Endothelial cell of umbilical vein (primary cell): ENCODE measurements at regions not wholly inside any gene's neighbourhood (a gene's known extent, or its start where the extent isn't known, plus 50 kb on each side); places are given as distances from the start of the nearest gene placed in this dataset.

ENCODE experiments used
- BruUV-seq: library from RNA; stranded (reverse); fragments of 400-500 nt; replicated peaks from 2 replicates; lab custom pipeline; 2021; lab: Mats Ljungman, UMichigan
- CTCF ChIA-PET: fragments of 300-600, 350-600 bp; sonication (Branson Sonifier 250); formaldehyde crosslinking; loops from one replicate; lab custom pipeline; 2021; ENCODE audit warnings: antibody characterized with exemption, inconsistent platforms; lab: Charles Lee
- POLR2A ChIA-PET: fragments of 300-600, 350-600 bp; sonication (Branson Sonifier 250); formaldehyde crosslinking; loops from one replicate; lab custom pipeline; 2021; ENCODE audit warnings: antibody characterized with exemption, inconsistent platforms; lab: Charles Lee
- DNase-seq: peaks from one replicate; pipeline ENCODE4 v3.0.0-alpha.2; 2011; ENCODE audit warnings: low read depth, low spot score
- FAIRE-seq: peaks from 2 replicates; lab custom pipeline; 2011; peaks lifted over from hg19 to GRCh38; lab: Jason Lieb, UNC
- H2AFZ ChIP-seq: 2 replicates; pipeline ENCODE4 v1.6.0; 2012; ENCODE audit warnings: low read depth, low read length, control low read depth, inconsistent platforms
- H3K27ac ChIP-seq: 2 replicates; pipeline ENCODE4 v1.5.1; 2011; ENCODE audit warnings: low read depth, mild to moderate bottlenecking, control low read depth, low read length, moderate library complexity; ENCODE audit not compliant: insufficient read depth
- H3K27me3 ChIP-seq, 2 experiments: 2 replicates each; pipeline versions ENCODE4 v1.6.0 to v1.6.1; 2011; ENCODE audit warnings: low read length in 2 of 2, mixed read lengths in 1 of 2; ENCODE audit not compliant: control insufficient read depth in 2 of 2, insufficient read depth in 2 of 2
- H3K36me3 ChIP-seq, 2 experiments: 2 replicates in 1 of 2; 3 replicates in 1 of 2; pipeline ENCODE4 v1.5.1; 2011; ENCODE audit warnings: low read length in 2 of 2, mild to moderate bottlenecking in 1 of 2, moderate library complexity in 1 of 2; ENCODE audit not compliant: control insufficient read depth in 2 of 2, insufficient read depth in 2 of 2; ENCODE audit errors: extremely low read depth in 1 of 2
- H3K4me1 ChIP-seq: 3 replicates; pipeline ENCODE4 v1.5.1; 2011; ENCODE audit warnings: mild to moderate bottlenecking, low read length; ENCODE audit not compliant: control insufficient read depth, insufficient read depth; ENCODE audit errors: extremely low read depth
- H3K4me2 ChIP-seq: 2 replicates; pipeline ENCODE4 v1.6.1; 2011; ENCODE audit warnings: low read length, control low read depth, mixed read lengths; ENCODE audit not compliant: insufficient read depth
- H3K4me3 ChIP-seq, 3 experiments: fragments of 200-600 bp in 1 of 3; sonication (generic), shearing (Covaris generic) in 1 of 3; replicated peaks in 1 of 3; 2 replicates each; pipeline ENCODE4 v1.5.1; 2011 to 2016; ENCODE audit warnings: control low read depth in 3 of 3, low read length in 3 of 3, mild to moderate bottlenecking in 2 of 3, inconsistent platforms in 1 of 3, low read depth in 1 of 3, moderate library complexity in 1 of 3; ENCODE audit not compliant: insufficient read depth in 1 of 3
- H3K79me2 ChIP-seq: 2 replicates; pipeline ENCODE4 v1.6.0; 2012; ENCODE audit warnings: low read length, inconsistent platforms; ENCODE audit not compliant: control insufficient read depth, insufficient read depth
- H3K9ac ChIP-seq: replicated peaks from 2 replicates; pipeline ENCODE3; 2011; ENCODE audit warnings: low read length, control low read depth; ENCODE audit not compliant: insufficient read depth; ENCODE audit errors: extremely low read depth
- H3K9me1 ChIP-seq: replicated peaks from 3 replicates; pipeline ENCODE4 v1.6.0; 2011; ENCODE audit warnings: mild to moderate bottlenecking, low read length; ENCODE audit not compliant: control insufficient read depth, insufficient read depth; ENCODE audit errors: extremely low read depth
- H3K9me3 ChIP-seq: replicated peaks from 2 replicates; pipeline ENCODE4 v1.5.1; 2012; ENCODE audit warnings: low read length, inconsistent platforms; ENCODE audit not compliant: control insufficient read depth, insufficient read depth
- H4K20me1 ChIP-seq: replicated peaks from 2 replicates; pipeline ENCODE3; 2011; ENCODE audit warnings: mild to moderate bottlenecking, low read length; ENCODE audit not compliant: control insufficient read depth, insufficient read depth; ENCODE audit errors: extremely low read depth
- CTCF ChIP-seq, 2 donors: IDR thresholded peaks; 1 replicate in 1 of 2; 2 replicates in 1 of 2; pipeline ENCODE4 v1.5.1; 2011; ENCODE audit warnings: low read length in 2 of 2, mild to moderate bottlenecking in 2 of 2, moderate library complexity in 2 of 2, control low read depth in 1 of 2, inconsistent platforms in 1 of 2, low read depth in 1 of 2; ENCODE audit not compliant: insufficient read depth in 1 of 2; ENCODE audit errors: extremely low read depth in 1 of 2
- EZH2 ChIP-seq: IDR thresholded peaks from 2 replicates; pipeline ENCODE4 v1.6.1; 2012; ENCODE audit warnings: borderline replicate concordance, low read depth, mild to moderate bottlenecking, moderate library complexity, low read length, inconsistent platforms; ENCODE audit not compliant: severe bottlenecking
- FOS ChIP-seq: IDR thresholded peaks from 2 replicates; pipeline ENCODE4 v1.6.1; 2011; ENCODE audit warnings: mild to moderate bottlenecking, low read length, moderate library complexity, borderline replicate concordance; ENCODE audit not compliant: insufficient read depth
- GATA2 ChIP-seq: IDR thresholded peaks from 2 replicates; pipeline ENCODE4 v1.7.0; 2011; ENCODE audit warnings: low read depth, mild to moderate bottlenecking, moderate library complexity, mixed read lengths, low read length; ENCODE audit not compliant: insufficient read length, insufficient read depth
- JUN ChIP-seq: IDR thresholded peaks from 2 replicates; pipeline ENCODE4 v1.6.1; 2011; ENCODE audit warnings: borderline replicate concordance, low read depth; ENCODE audit not compliant: insufficient read length, insufficient read depth
- MYC ChIP-seq: IDR thresholded peaks from one replicate; pipeline ENCODE4 v1.6.1; 2011; ENCODE audit warnings: mild to moderate bottlenecking, low read depth, low read length
- POLR2A ChIP-seq: IDR thresholded peaks from 2 replicates; pipeline ENCODE4 v1.6.1; 2012; ENCODE audit warnings: low read depth, mild to moderate bottlenecking, control low read depth, low read length
- POLR2AphosphoS5 ChIP-seq: IDR thresholded peaks from 2 replicates; pipeline ENCODE4 v1.6.1; 2012; ENCODE audit warnings: low read depth, mild to moderate bottlenecking, control low read depth, low read length, moderate library complexity; ENCODE audit not compliant: insufficient read depth
- dilution Hi-C: fragments of 300-500 bp; cut with MboI; formaldehyde crosslinking; loops from one replicate; pipeline ENCODE4 v1.15.0; 2019; ENCODE audit warnings: low sequenced_read_pairs; ENCODE audit not compliant: extremely low pct_ligation_motif_present
- intact Hi-C: fragments of 100-400 bp; cut with micrococcal nuclease; formaldehyde crosslinking; loops from one replicate; pipeline ENCODE4 v1.10.0; 2022
- TF ChIP-seq, protein P1 (sequence below): IDR thresholded peaks from 2 replicates; pipeline ENCODE4 v1.6.1; 2011; ENCODE audit not compliant: insufficient read depth, insufficient read length

- H3K4me3 ChIP-seq = no peak overlapping the region
- FAIRE-seq = no peak
- H3K9me3 ChIP-seq = no peaks in the 10 kb centered on the region
- no peak overlapping the region for H3K9ac ChIP-seq
- H3K27me3 ChIP-seq = no peaks in the 10 kb centered on the region
- DNase-seq = no peak
- POLR2A ChIA-PET = no interaction called here
- no peak overlapping the region for H3K27ac ChIP-seq
- dilution Hi-C loops = no loop called here
- H3K36me3 ChIP-seq = no peaks in the 10 kb centered on the region
- no peak overlapping the region for H3K4me2 ChIP-seq
- no TSS peak for BruUV-seq
- H3K9me1 ChIP-seq = no peaks in the 10 kb centered on the region
- TF ChIP-seq MYC (no peak), CTCF (IDR thresholded peaks at IDR 0.05; ENCODE audit: extremely low read depth in 1 of 2, insufficient read depth in 1 of 2, low read depth in 1 of 2, low read length in 2 of 2) (no peak), POLR2AphosphoS5 (no peak), POLR2A (no peak), GATA2 (no peak), EZH2 (no peak), FOS (no peak), JUN (no peak)
- TF ChIP-seq, protein P1, sequence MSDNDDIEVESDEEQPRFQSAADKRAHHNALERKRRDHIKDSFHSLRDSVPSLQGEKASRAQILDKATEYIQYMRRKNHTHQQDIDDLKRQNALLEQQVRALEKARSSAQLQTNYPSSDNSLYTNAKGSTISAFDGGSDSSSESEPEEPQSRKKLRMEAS = no peak
- H3K4me1 ChIP-seq = no peaks in the 10 kb centered on the region
- no peaks in the 10 kb centered on the region for H4K20me1 ChIP-seq
- no peak overlapping the region for H2AFZ ChIP-seq
- intact Hi-C loops = no loop called here
- no peaks in the 10 kb centered on the region for H3K79me2 ChIP-seq
- CTCF ChIA-PET = no interaction called here
Observed at GRCh38 chr12:14148489-14149270, 167.3 kb upstream of the GRIN2B start.
